Mesothelial cell of epicardium (in vitro differentiated cells): ENCODE measurements at regions not wholly inside any gene's neighbourhood (a gene's known extent, or its start where the extent isn't known, plus 50 kb on each side); places are given as distances from the start of the nearest gene placed in this dataset.

Experiments used
- DNase-seq, 2 experiments: peaks; one replicate each; pipeline ENCODE4 v3.0.0; 2021; ENCODE audit warnings: low spot score in 2 of 2; ENCODE audit not compliant: unreplicated experiment in 2 of 2
- H3K27ac Mint-ChIP-seq: 2 replicates; pipeline ENCODE4 v1.8.0; 2021; ENCODE audit warnings: mixed read lengths
- H3K27me3 Mint-ChIP-seq: 2 replicates; pipeline ENCODE4 v1.8.0; 2021; ENCODE audit warnings: low read depth, mixed read lengths
- H3K36me3 Mint-ChIP-seq: 2 replicates; pipeline ENCODE4 v1.8.0; 2021; ENCODE audit warnings: mixed read lengths
- H3K4me1 Mint-ChIP-seq: 2 replicates; pipeline ENCODE4 v1.8.0; 2021; ENCODE audit warnings: mixed read lengths
- H3K4me3 Mint-ChIP-seq: 2 replicates; pipeline ENCODE4 v1.8.0; 2021; ENCODE audit warnings: mild to moderate bottlenecking, moderate library complexity, mixed read lengths
- H3K9me3 Mint-ChIP-seq: 2 replicates; pipeline ENCODE4 v1.8.0; 2021; ENCODE audit warnings: mixed read lengths
- CTCF ChIP-seq: fragments of 200-600 bp; sonication (generic); IDR thresholded peaks from one replicate; pipeline ENCODE4 v1.5.0; 2021; ENCODE audit warnings: antibody characterized with exemption; ENCODE audit not compliant: unreplicated experiment

- H3K36me3 Mint-ChIP-seq = no peaks in the 10 kb centered on the region
- no peak for DNase-seq
- no peaks in the 10 kb centered on the region for H3K4me1 Mint-ChIP-seq
- no peak overlapping the region for H3K27ac Mint-ChIP-seq
- H3K27me3 Mint-ChIP-seq = peaks cover 4% of the 10 kb centered on the region
- no peaks in the 10 kb centered on the region for H3K9me3 Mint-ChIP-seq
- H3K4me3 Mint-ChIP-seq = no peak overlapping the region
- TF ChIP-seq CTCF = no peak
Observed at GRCh38 chr22:35010543-35010942, 55.4 kb upstream of the ISX start.

GRCh38 chr22:35014812-35015211, 51.1 kb upstream of the ISX start:
- Mint-ChIP-seq H3K4me1 (no peaks in the 10 kb centered on the region), H3K9me3 (no peaks in the 10 kb centered on the region), H3K36me3 (no peaks in the 10 kb centered on the region), H3K27me3 (peaks cover 2% of the 10 kb centered on the region), H3K27ac (no peak overlapping the region), H3K4me3 (no peak overlapping the region)
- no peak for DNase-seq
- TF ChIP-seq CTCF = no peak
